Activated B cell treated with CpG ODN at 0.5 μM for 24 hours (primary cell): ENCODE measurements at regions not wholly inside any gene's neighbourhood (a gene's known extent, or its start where the extent isn't known, plus 50 kb on each side); places are given as distances from the start of the nearest gene placed in this dataset.

Experiments
- ATAC-seq: fragments of 200-7000 bp; cut with Tn5 transposase; one replicate; pipeline ENCODE4 v1.10.0; 2021; ENCODE audit warnings: low read depth, mild to moderate bottlenecking, moderate library complexity
- CTCF ChIA-PET: fragments of 350-600 bp; sonication (Branson Sonifier 250); formaldehyde crosslinking; loops from one replicate; lab custom pipeline; 2021; ENCODE audit warnings: antibody characterized with exemption; lab: Charles Lee
- POLR2A ChIA-PET: fragments of 350-600 bp; sonication (Branson Sonifier 250); formaldehyde crosslinking; loops from one replicate; lab custom pipeline; 2021; ENCODE audit warnings: antibody characterized with exemption; lab: Charles Lee
- DNase-seq: peaks from one replicate; pipeline ENCODE4 v3.0.0; 2022
- H3K27ac Mint-ChIP-seq: one replicate; pipeline ENCODE4 v1.8.0; 2020; ENCODE audit warnings: mixed read lengths
- H3K27me3 Mint-ChIP-seq: one replicate; pipeline ENCODE4 v1.8.0; 2021; ENCODE audit warnings: mixed read lengths
- H3K36me3 Mint-ChIP-seq: one replicate; pipeline ENCODE4 v1.8.0; 2021; ENCODE audit warnings: low read depth, mixed read lengths
- H3K4me1 Mint-ChIP-seq: one replicate; pipeline ENCODE4 v1.8.0; 2021; ENCODE audit warnings: mixed read lengths
- H3K4me3 Mint-ChIP-seq: one replicate; pipeline ENCODE4 v1.8.0; 2020; ENCODE audit warnings: mild to moderate bottlenecking, mixed read lengths
- H3K9me3 Mint-ChIP-seq: one replicate; pipeline ENCODE4 v1.8.0; 2020; ENCODE audit warnings: mixed read lengths
- CTCF ChIP-seq: fragments of 200-600 bp; IDR thresholded peaks from one replicate; pipeline ENCODE4 v1.8.0; 2022; ENCODE audit warnings: antibody characterized with exemption, mild to moderate bottlenecking
- intact Hi-C: fragments of 100-400 bp; cut with micrococcal nuclease; formaldehyde crosslinking; loops from one replicate; pipeline ENCODE4 v1.15.1; 2024

GRCh38 chr1:30397576-30397975 lies 325.8 kb downstream of the MATN1 start:
- no peaks in the 10 kb centered on the region for H3K4me1 Mint-ChIP-seq
- no peak overlapping the region for H3K4me3 Mint-ChIP-seq

GRCh38 chr1:30395631-30396030 lies 327.8 kb downstream of the MATN1 start:
- no peaks in the 10 kb centered on the region for H3K9me3 Mint-ChIP-seq
- DNase-seq (no peak), ATAC-seq (no peak)
- intact Hi-C loops: no loop called here
- H3K27ac Mint-ChIP-seq: no peak overlapping the region
- H3K4me1 Mint-ChIP-seq: no peaks in the 10 kb centered on the region
- peaks cover 10% of the 10 kb centered on the region for H3K27me3 Mint-ChIP-seq
- H3K4me3 Mint-ChIP-seq: no peak overlapping the region
- POLR2A ChIA-PET: no interaction called here
- no peak for TF ChIP-seq CTCF
- CTCF ChIA-PET: no interaction called here
- H3K36me3 Mint-ChIP-seq: no peaks in the 10 kb centered on the region

More at GRCh38 chr1:30397576-30397975, 325.8 kb downstream of the MATN1 start:
- Mint-ChIP-seq H3K27me3 (peaks cover 12% of the 10 kb centered on the region), H3K27ac (no peak overlapping the region), H3K36me3 (no peaks in the 10 kb centered on the region), H3K9me3 (no peaks in the 10 kb centered on the region)
- intact Hi-C loops: no loop called here
- TF ChIP-seq CTCF: no peak
- DNase-seq (no peak), ATAC-seq (no peak)
- POLR2A ChIA-PET: no interaction called here
- CTCF ChIA-PET: no interaction called here

- DNase-seq (no peak), ATAC-seq (no peak)
- Mint-ChIP-seq H3K9me3 (no peaks in the 10 kb centered on the region), H3K27ac (no peak overlapping the region), H3K4me1 (no peaks in the 10 kb centered on the region), H3K4me3 (no peak overlapping the region), H3K27me3 (peaks cover 23% of the 10 kb centered on the region), H3K36me3 (no peaks in the 10 kb centered on the region)
- ChIA-PET POLR2A (no interaction called here), CTCF (no interaction called here)
- TF ChIP-seq CTCF: no peak
- intact Hi-C loops: no loop called here
Measured at GRCh38 chr1:30388386-30388785, 335.0 kb downstream of the MATN1 start.

GRCh38 chr1:30386156-30386926 lies 337.0 kb downstream of the MATN1 start:
- POLR2A ChIA-PET: no interaction called here
- Mint-ChIP-seq H3K4me1 (no peaks in the 10 kb centered on the region), H3K27ac (no peak overlapping the region), H3K4me3 (no peak overlapping the region), H3K36me3 (no peaks in the 10 kb centered on the region), H3K9me3 (no peaks in the 10 kb centered on the region), H3K27me3 (peaks cover 17% of the 10 kb centered on the region)
- CTCF ChIA-PET: no interaction called here
- ATAC-seq (no peak), DNase-seq (no peak)
- TF ChIP-seq CTCF: no peak
- intact Hi-C loops: no loop called here

- ChIA-PET POLR2A (no interaction called here), CTCF (no interaction called here)
- no peak for DNase-seq
- Mint-ChIP-seq H3K9me3 (no peaks in the 10 kb centered on the region), H3K27me3 (peaks cover 21% of the 10 kb centered on the region), H3K27ac (no peak overlapping the region), H3K4me1 (peaks cover 1% of the 10 kb centered on the region), H3K4me3 (no peak overlapping the region), H3K36me3 (no peaks in the 10 kb centered on the region)
- TF ChIP-seq CTCF: no peak
- intact Hi-C loops: no loop called here
- no peak for ATAC-seq
Measured at GRCh38 chr1:30385246-30385995, 338.0 kb downstream of the MATN1 start.
